Right atrium auricular region (tissue), 2 donors: ENCODE measurements at regions not wholly inside any gene's neighbourhood (a gene's known extent, or its start where the extent isn't known, plus 50 kb on each side); places are given as distances from the start of the nearest gene placed in this dataset.

Experiments used
- DNase-seq: peaks from one replicate; pipeline ENCODE4 v3.0.0-alpha.2; 2019; ENCODE audit warnings: low spot score
- H3K27ac ChIP-seq, 2 donors: fragments of 200-600 bp; sonication (generic); 1 replicate in 1 of 2; 2 replicates in 1 of 2; pipeline ENCODE4 v1.5.1; 2016 to 2019
- H3K27me3 ChIP-seq, 2 donors: fragments of 200-600 bp; sonication (generic); one replicate each; pipeline versions ENCODE4 v1.5.1 to v1.6.0; 2017 to 2019
- H3K36me3 ChIP-seq: fragments of 200-600 bp; sonication (generic); one replicate; pipeline ENCODE4 v1.5.1; 2016
- H3K4me1 ChIP-seq, 2 donors: fragments of 200-600 bp; sonication (generic); one replicate each; pipeline versions ENCODE4 v1.5.1 to v1.6.0; 2017 to 2019
- H3K4me3 ChIP-seq, 2 donors: fragments of 200-600 bp; sonication (generic); 1 replicate in 1 of 2; 2 replicates in 1 of 2; pipeline ENCODE4 v1.5.1; 2017 to 2019; ENCODE audit warnings: mild to moderate bottlenecking in 1 of 2, moderate library complexity in 1 of 2
- H3K9me3 ChIP-seq, 2 donors: fragments of 200-600 bp; sonication (generic); one replicate each; pipeline ENCODE4 v1.5.1; 2019
- TF ChIP-seq, protein P1 (sequence below), 2 donors: fragments of 200-600 bp; sonication (generic); IDR thresholded peaks; one replicate each; pipeline ENCODE4 v1.5.1; 2019; ENCODE audit warnings: antibody characterized with exemption in 2 of 2

DNA sequence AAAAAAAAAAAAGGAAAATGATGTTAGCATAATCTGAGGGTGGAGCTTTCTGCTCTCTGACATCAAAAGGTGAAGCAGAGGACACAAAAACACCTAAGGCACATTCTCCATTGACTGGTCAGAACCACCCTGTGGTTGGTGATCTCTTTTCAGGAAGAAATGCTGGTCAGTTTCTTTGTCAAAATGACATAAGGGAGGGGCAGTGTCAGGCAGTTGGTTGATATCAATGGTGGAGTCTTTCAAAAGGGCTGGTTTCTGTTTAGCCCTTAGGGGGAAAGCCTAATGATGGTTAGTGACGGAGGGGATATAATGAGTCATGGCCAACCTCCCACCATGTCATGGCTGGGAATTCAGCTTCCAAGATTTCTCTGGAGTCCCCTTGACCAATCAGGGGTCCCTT is 185.9 kb upstream of the GBE1 start:
- TF ChIP-seq, protein P1, sequence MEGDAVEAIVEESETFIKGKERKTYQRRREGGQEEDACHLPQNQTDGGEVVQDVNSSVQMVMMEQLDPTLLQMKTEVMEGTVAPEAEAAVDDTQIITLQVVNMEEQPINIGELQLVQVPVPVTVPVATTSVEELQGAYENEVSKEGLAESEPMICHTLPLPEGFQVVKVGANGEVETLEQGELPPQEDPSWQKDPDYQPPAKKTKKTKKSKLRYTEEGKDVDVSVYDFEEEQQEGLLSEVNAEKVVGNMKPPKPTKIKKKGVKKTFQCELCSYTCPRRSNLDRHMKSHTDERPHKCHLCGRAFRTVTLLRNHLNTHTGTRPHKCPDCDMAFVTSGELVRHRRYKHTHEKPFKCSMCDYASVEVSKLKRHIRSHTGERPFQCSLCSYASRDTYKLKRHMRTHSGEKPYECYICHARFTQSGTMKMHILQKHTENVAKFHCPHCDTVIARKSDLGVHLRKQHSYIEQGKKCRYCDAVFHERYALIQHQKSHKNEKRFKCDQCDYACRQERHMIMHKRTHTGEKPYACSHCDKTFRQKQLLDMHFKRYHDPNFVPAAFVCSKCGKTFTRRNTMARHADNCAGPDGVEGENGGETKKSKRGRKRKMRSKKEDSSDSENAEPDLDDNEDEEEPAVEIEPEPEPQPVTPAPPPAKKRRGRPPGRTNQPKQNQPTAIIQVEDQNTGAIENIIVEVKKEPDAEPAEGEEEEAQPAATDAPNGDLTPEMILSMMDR (IDR thresholded peaks at IDR 0.05): no peak
- no peak for DNase-seq

DNA sequence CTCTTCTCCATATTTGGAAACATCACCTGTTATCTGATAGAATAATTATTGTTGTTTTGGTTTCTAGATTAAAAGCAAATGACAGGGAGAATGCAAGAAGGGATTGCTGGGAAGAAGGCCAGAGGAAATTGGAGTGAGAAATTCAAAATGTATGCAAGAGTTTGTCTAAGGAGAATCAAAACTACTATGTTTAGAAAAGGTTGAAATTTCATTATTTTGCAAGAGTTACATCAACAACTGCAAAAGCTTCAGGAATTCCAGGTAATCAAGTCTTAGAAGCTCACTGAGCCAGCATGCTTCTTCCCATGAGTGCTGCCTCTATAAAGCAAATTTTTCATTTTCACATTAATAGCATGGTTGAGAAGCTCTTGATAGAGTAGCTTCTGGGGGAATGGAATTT is 177.2 kb upstream of the GBE1 start:
- Histone ChIP-seq H3K36me3 (no peaks in the 10 kb centered on the region), H3K4me3 (no peak overlapping the region), H3K27me3 (no peaks in the 10 kb centered on the region), H3K27ac (no peak overlapping the region), H3K4me1 (no peaks in the 10 kb centered on the region), H3K9me3 (peaks cover under 1 to 15% of the 10 kb centered on the region in 2 donors)
- no peak for DNase-seq
- TF ChIP-seq, protein P1 (IDR thresholded peaks at IDR 0.05): no peak

More for the DNA sequence above, 185.9 kb upstream of the GBE1 start:
- H3K27me3 ChIP-seq: no peaks in the 10 kb centered on the region
- no peak overlapping the region for H3K4me3 ChIP-seq
- no peak overlapping the region for H3K27ac ChIP-seq
- no peaks in the 10 kb centered on the region for H3K36me3 ChIP-seq
- no peaks in the 10 kb centered on the region for H3K4me1 ChIP-seq
- peaks cover 7 to 31% of the 10 kb centered on the region in 2 donors for H3K9me3 ChIP-seq

DNA sequence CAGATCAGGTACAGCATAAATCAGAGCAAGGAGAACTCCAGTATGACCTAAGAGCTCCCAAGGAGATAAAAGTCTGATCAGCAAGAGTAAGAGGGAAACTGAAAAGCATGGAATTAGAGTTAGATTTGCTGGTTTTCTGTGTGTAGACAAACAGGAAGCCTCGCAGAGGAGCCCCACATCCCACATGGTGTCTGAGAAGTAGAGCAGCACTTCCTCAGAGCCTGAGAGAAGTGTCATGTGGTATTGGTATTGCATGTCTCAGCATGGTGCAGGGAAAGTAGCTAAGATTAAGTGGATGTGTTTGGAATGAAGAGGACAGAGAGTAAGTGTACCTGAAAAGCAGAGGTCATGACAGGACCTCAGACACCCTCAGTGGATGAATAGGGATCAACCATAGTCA is 175.4 kb upstream of the GBE1 start:
- no peaks in the 10 kb centered on the region for H3K27me3 ChIP-seq
- H3K9me3 ChIP-seq: no peaks in the 10 kb centered on the region
- H3K27ac ChIP-seq: no peak overlapping the region
- no peaks in the 10 kb centered on the region for H3K36me3 ChIP-seq
- H3K4me1 ChIP-seq: no peaks in the 10 kb centered on the region
- DNase-seq: no peak
- H3K4me3 ChIP-seq: no peak overlapping the region
- TF ChIP-seq, protein P1 (IDR thresholded peaks at IDR 0.05): no peak

DNA sequence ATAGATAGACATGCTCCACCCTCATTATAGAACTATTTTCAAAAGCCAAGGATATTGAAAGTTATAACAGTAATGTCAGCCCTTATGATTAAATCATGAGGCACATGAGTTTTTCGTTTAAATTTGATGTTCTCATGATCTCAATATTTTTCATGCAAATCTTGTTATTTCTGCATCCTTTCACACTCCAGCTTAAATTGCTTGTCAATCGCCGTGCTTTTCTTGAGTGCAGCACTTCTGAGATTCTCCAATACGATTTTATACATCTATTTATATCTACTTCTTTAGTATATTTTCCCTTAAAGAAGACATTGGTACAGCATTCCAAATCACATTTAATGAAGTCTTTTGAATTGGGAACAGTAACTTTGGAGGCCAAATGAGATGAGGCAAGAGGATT is 171.2 kb upstream of the GBE1 start:
- Histone ChIP-seq H3K27ac (no peak overlapping the region), H3K36me3 (no peaks in the 10 kb centered on the region), H3K9me3 (no peaks in the 10 kb centered on the region), H3K4me3 (no peak overlapping the region), H3K4me1 (no peaks in the 10 kb centered on the region), H3K27me3 (no peaks in the 10 kb centered on the region)
- TF ChIP-seq, protein P1 (IDR thresholded peaks at IDR 0.05): no peak
- DNase-seq: no peak

DNA sequence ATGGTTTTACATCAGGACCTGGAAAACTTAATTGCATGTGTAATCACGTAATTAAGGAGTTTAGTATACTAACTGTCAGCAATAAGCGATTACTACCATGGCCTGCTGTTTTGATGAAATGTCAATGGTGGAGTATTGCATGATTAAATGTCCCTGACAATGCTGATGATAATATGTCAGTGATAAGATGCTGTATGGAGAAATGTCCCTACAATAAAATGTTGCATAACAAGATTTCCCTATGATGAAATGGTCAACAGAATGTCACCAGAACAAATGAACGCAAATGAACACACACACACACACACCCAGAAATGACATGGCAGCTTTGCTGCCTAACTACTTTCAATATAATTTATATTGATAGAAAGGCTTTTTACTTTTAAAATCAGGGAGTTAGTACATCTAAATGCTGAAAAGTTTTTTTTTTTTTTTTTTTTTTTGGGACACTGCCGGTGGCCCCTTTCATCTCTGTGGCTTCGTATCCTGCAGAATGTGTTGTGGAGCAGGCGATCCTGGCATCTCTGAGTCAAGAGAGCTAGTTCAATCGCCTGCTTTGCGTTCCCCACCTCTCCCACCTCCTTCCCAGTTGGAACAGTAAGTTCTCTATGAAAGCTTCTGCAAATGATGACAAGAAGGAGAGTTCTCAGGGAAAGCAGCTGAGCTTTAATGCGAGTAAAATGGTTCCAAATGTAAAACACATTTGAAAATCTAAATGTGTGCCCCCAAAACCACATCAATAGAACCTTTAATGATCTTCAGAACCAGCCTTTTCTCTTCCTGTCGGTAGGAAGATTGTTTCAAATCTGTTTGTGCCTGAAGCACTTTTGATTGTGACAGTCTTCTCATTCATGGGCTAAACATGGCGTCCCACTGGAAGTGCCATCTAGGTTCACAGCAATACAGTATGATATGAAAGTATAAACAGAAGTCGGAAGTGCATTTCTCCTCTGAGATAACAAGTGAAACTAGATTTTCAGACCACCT is 170.1 kb upstream of the GBE1 start:
- Histone ChIP-seq H3K36me3 (no peaks in the 10 kb centered on the region), H3K27ac (no peak overlapping the region), H3K27me3 (no peaks in the 10 kb centered on the region), H3K4me3 (no peak overlapping the region), H3K9me3 (no peaks in the 10 kb centered on the region), H3K4me1 (no peaks in the 10 kb centered on the region)
- TF ChIP-seq, protein P1 (IDR thresholded peaks at IDR 0.05): no peak
- DNase-seq: no peak
